ENCODE measurements at regions not wholly inside any gene's neighbourhood (a gene's known extent, or its start where the extent isn't known, plus 50 kb on each side); places are given as distances from the start of the nearest gene placed in this dataset.

GRCh38 chr17:73827627-73828291 is 183.5 kb upstream of the SDK2 start:
- TF ChIP-seq POLR2AphosphoS5 (IDR thresholded peaks at IDR 0.05) (no peak), CTCF (IDR thresholded peaks at IDR 0.05) (no peak)

Measured in breast epithelium (tissue), 3 donors.